ENCODE measurements at regions not wholly inside any gene's neighbourhood (a gene's known extent, or its start where the extent isn't known, plus 50 kb on each side); places are given as distances from the start of the nearest gene placed in this dataset.

DNA sequence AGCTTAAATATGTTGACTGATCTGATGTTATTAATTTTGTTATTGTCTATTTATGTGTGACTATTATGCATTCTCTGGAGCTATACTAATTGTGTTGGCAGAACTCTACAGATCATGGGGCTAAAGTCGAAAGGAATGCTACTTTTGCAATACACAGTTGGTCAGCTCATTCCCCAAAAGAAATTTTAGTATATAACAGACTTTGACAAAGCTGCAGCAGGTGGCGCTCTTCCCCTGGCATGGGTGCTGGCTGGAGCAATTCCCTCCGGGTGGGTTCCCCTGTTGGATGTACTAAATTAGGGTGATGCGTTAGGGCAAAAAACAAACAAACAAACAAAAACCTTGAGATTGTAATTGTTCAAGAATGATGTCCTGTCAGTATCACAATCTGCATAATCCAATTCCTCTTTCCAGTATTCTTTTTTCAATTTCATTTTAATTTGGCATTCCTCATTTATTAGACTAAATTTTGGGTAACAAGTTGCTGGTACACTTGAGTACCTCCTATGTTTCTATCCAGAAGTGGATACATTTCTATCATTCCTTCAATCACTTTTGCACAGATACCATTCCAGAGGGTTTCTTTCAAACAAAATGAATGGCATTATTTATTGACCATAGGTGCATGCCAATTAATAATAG lies 322.8 kb upstream of the EDNRB start:
- Histone ChIP-seq H3K27me3 (ENCODE audit: insufficient read depth, low read depth, low read length) (no peaks in the 10 kb centered on the region), H3K9me2 (ENCODE audit: insufficient read depth, low read length) (no peaks in the 10 kb centered on the region), H3K4me3 (ENCODE audit: low read length) (no peak overlapping the region), H3K27ac (ENCODE audit: low read length) (no peak overlapping the region), H3F3A (ENCODE audit: insufficient read depth, low read length, poor library complexity, severe bottlenecking) (no peaks in the 10 kb centered on the region), H3K4me2 (ENCODE audit: low read length) (no peak overlapping the region), H3K36me3 (ENCODE audit: insufficient read depth, low read length) (no peaks in the 10 kb centered on the region), H3K79me2 (replicated peaks; ENCODE audit: insufficient read depth, low read length) (no peaks in the 10 kb centered on the region), H2AFZ (ENCODE audit: low read depth, low read length) (no peak overlapping the region), H3K9me3 (ENCODE audit: low read length) (no peaks in the 10 kb centered on the region), H4K20me1 (ENCODE audit: insufficient read depth) (no peaks in the 10 kb centered on the region), H3K9ac (ENCODE audit: low read length) (no peak overlapping the region)
- no peak for TF ChIP-seq EP300 (conservative IDR thresholded peaks at IDR 0.05; ENCODE audit: poor library complexity, severe bottlenecking)
- TF ChIP-seq REST (IDR thresholded peaks at IDR 0.05; ENCODE audit: borderline replicate concordance) = no peak
- peak; percentile 68 for TF ChIP-seq SMC3 (conservative IDR thresholded peaks at IDR 0.05; ENCODE audit: poor library complexity)
- peak; percentile 70 for TF ChIP-seq RAD21 (conservative IDR thresholded peaks at IDR 0.05)
- TF ChIP-seq MXI1 (conservative IDR thresholded peaks at IDR 0.05; ENCODE audit: poor library complexity, severe bottlenecking) = no peak
- no peak for TF ChIP-seq EZH2 (IDR thresholded peaks at IDR 0.05; ENCODE audit: borderline replicate concordance, insufficient read depth, low read length, poor library complexity, severe bottlenecking)
- TF ChIP-seq, protein P1, sequence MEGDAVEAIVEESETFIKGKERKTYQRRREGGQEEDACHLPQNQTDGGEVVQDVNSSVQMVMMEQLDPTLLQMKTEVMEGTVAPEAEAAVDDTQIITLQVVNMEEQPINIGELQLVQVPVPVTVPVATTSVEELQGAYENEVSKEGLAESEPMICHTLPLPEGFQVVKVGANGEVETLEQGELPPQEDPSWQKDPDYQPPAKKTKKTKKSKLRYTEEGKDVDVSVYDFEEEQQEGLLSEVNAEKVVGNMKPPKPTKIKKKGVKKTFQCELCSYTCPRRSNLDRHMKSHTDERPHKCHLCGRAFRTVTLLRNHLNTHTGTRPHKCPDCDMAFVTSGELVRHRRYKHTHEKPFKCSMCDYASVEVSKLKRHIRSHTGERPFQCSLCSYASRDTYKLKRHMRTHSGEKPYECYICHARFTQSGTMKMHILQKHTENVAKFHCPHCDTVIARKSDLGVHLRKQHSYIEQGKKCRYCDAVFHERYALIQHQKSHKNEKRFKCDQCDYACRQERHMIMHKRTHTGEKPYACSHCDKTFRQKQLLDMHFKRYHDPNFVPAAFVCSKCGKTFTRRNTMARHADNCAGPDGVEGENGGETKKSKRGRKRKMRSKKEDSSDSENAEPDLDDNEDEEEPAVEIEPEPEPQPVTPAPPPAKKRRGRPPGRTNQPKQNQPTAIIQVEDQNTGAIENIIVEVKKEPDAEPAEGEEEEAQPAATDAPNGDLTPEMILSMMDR (IDR thresholded peaks at IDR 0.05; ENCODE audit: poor library complexity, severe bottlenecking) = peak; percentile 60
- no peak for TF ChIP-seq POLR2AphosphoS5 (IDR thresholded peaks at IDR 0.05)
- TF ChIP-seq TAF1 (IDR thresholded peaks at IDR 0.05; ENCODE audit: low read depth) = no peak

- H4K20me1 ChIP-seq (ENCODE audit: insufficient read depth) = no peaks in the 10 kb centered on the region
- H3K27me3 ChIP-seq (ENCODE audit: insufficient read depth, low read depth, low read length) = no peaks in the 10 kb centered on the region
- no peak for TF ChIP-seq EZH2 (IDR thresholded peaks at IDR 0.05; ENCODE audit: borderline replicate concordance, insufficient read depth, low read length, poor library complexity, severe bottlenecking)
- TF ChIP-seq TAF1 (IDR thresholded peaks at IDR 0.05; ENCODE audit: low read depth) = no peak
- TF ChIP-seq RAD21 (conservative IDR thresholded peaks at IDR 0.05) = no peak
- TF ChIP-seq, protein P1 (IDR thresholded peaks at IDR 0.05; ENCODE audit: poor library complexity, severe bottlenecking) = no peak
- TF ChIP-seq REST (IDR thresholded peaks at IDR 0.05; ENCODE audit: borderline replicate concordance) = no peak
- TF ChIP-seq MXI1 (conservative IDR thresholded peaks at IDR 0.05; ENCODE audit: poor library complexity, severe bottlenecking) = no peak
- no peak for TF ChIP-seq SMC3 (conservative IDR thresholded peaks at IDR 0.05; ENCODE audit: poor library complexity)
- no peak for TF ChIP-seq EP300 (conservative IDR thresholded peaks at IDR 0.05; ENCODE audit: poor library complexity, severe bottlenecking)
- TF ChIP-seq POLR2AphosphoS5 (IDR thresholded peaks at IDR 0.05) = no peak
- H3F3A ChIP-seq (ENCODE audit: insufficient read depth, low read length, poor library complexity, severe bottlenecking) = no peaks in the 10 kb centered on the region
- no peak overlapping the region for H3K4me2 ChIP-seq (ENCODE audit: low read length)
- no peaks in the 10 kb centered on the region for H3K36me3 ChIP-seq (ENCODE audit: insufficient read depth, low read length)
- no peak overlapping the region for H2AFZ ChIP-seq (ENCODE audit: low read depth, low read length)
- H3K79me2 ChIP-seq (replicated peaks; ENCODE audit: insufficient read depth, low read length) = no peaks in the 10 kb centered on the region
- no peaks in the 10 kb centered on the region for H3K9me2 ChIP-seq (ENCODE audit: insufficient read depth, low read length)
- H3K4me3 ChIP-seq (ENCODE audit: low read length) = no peak overlapping the region
- no peak overlapping the region for H3K9ac ChIP-seq (ENCODE audit: low read length)
- no peak overlapping the region for H3K27ac ChIP-seq (ENCODE audit: low read length)
- H3K9me3 ChIP-seq (ENCODE audit: low read length) = no peaks in the 10 kb centered on the region
These were observed 321.1 kb upstream of the EDNRB start for GRCh38 chr13:78239714-78240113.

Measured in neural cell (in vitro differentiated cells).